ENCODE measurements at regions not wholly inside any gene's neighbourhood (a gene's known extent, or its start where the extent isn't known, plus 50 kb on each side); places are given as distances from the start of the nearest gene placed in this dataset.

DNA sequence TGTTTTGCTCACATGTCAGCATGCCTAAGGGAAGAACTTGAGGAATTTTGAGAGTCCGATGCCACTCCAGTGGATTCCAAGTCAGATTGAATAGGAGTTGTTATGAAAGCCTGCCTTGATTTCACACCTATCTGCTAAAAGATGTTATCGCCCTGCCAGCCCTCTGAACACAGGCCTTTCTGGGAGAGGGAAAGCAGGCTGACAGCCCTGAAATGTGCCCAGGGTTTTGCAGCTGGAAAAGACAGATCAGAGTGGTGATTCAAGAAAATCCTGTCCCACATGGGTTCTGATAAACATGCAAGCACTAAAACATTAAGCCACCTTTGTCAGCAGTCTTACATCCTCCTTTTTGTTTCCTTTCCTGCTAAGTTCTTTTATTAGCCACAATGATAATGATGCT lies 1752.9 kb upstream of the CELF4 start:
- TF ChIP-seq, protein P1, sequence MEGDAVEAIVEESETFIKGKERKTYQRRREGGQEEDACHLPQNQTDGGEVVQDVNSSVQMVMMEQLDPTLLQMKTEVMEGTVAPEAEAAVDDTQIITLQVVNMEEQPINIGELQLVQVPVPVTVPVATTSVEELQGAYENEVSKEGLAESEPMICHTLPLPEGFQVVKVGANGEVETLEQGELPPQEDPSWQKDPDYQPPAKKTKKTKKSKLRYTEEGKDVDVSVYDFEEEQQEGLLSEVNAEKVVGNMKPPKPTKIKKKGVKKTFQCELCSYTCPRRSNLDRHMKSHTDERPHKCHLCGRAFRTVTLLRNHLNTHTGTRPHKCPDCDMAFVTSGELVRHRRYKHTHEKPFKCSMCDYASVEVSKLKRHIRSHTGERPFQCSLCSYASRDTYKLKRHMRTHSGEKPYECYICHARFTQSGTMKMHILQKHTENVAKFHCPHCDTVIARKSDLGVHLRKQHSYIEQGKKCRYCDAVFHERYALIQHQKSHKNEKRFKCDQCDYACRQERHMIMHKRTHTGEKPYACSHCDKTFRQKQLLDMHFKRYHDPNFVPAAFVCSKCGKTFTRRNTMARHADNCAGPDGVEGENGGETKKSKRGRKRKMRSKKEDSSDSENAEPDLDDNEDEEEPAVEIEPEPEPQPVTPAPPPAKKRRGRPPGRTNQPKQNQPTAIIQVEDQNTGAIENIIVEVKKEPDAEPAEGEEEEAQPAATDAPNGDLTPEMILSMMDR (IDR thresholded peaks at IDR 0.05; ENCODE audit: low read depth, low read length, missing input control), result no peak
- TF ChIP-seq, protein P2, sequence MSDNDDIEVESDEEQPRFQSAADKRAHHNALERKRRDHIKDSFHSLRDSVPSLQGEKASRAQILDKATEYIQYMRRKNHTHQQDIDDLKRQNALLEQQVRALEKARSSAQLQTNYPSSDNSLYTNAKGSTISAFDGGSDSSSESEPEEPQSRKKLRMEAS (IDR thresholded peaks at IDR 0.05), result no peak
- no peak for TF ChIP-seq YY1 (IDR thresholded peaks at IDR 0.05)
- TF ChIP-seq RAD21 (IDR thresholded peaks at IDR 0.05), result no peak
- no peak for TF ChIP-seq TAF1 (conservative IDR thresholded peaks at IDR 0.05)
- TF ChIP-seq, protein P3, sequence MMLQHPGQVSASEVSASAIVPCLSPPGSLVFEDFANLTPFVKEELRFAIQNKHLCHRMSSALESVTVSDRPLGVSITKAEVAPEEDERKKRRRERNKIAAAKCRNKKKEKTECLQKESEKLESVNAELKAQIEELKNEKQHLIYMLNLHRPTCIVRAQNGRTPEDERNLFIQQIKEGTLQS (IDR thresholded peaks at IDR 0.05), result no peak
- no peak for TF ChIP-seq GABPA (IDR thresholded peaks at IDR 0.05 in 1 of 2, conservative IDR thresholded peaks at IDR 0.05 in 1 of 2)
- TF ChIP-seq FOXA1 (IDR thresholded peaks at IDR 0.05), result no peak
- TF ChIP-seq JUND (IDR thresholded peaks at IDR 0.05), result no peak
- TF ChIP-seq RXRA (IDR thresholded peaks at IDR 0.05), result no peak

Measured in liver (tissue), 3 donors.